ENCODE measurements at regions not wholly inside any gene's neighbourhood (a gene's known extent, or its start where the extent isn't known, plus 50 kb on each side); places are given as distances from the start of the nearest gene placed in this dataset.

GRCh38 chr12:115394496-115395220, 710.7 kb upstream of the TBX3 start:
- no peaks in the 10 kb centered on the region for H3K36me3 ChIP-seq (replicated peaks in 1 of 2; ENCODE audit: control insufficient read depth in 1 of 2, insufficient read depth in 2 of 2, low read length in 1 of 2)
- H3F3A ChIP-seq (replicated peaks; ENCODE audit: insufficient read depth), result no peaks in the 10 kb centered on the region
- H3K4me3 ChIP-seq (ENCODE audit: low read depth in 2 of 2, low read length in 1 of 2), result no peak overlapping the region
- H3K9me2 ChIP-seq, result no peaks in the 10 kb centered on the region
- no peaks in the 10 kb centered on the region for H3K27me3 ChIP-seq (ENCODE audit: insufficient read depth)
- H3K4me2 ChIP-seq, result no peak overlapping the region
- H2AFZ ChIP-seq (ENCODE audit: low read depth), result no peak overlapping the region
- no peaks in the 10 kb centered on the region for H3K79me2 ChIP-seq (ENCODE audit: insufficient read depth)
- H3K9me3 ChIP-seq, result no peaks in the 10 kb centered on the region
- ChIA-PET CTCF (interaction anchor here (0.8 kb wide), 1 partner anchor 60 kb away, joined by 4 read pairs; no protein-coding TSS in a partner anchor), POLR2A (interaction anchor here (0.5 to 1.2 kb wide), 2 partner anchors 16 to 710 kb away, joined by 3 read pairs; no protein-coding TSS in a partner anchor)
- no peaks in the 10 kb centered on the region for H4K20me1 ChIP-seq (ENCODE audit: insufficient read depth)
- TF ChIP-seq RAD21 (IDR thresholded peaks at IDR 0.05; ENCODE audit: low read length), result no peak
- TF ChIP-seq FOXM1 (IDR thresholded peaks at IDR 0.05; ENCODE audit: low read depth), result no peak
- no peak for TF ChIP-seq RFX5 (IDR thresholded peaks at IDR 0.05; ENCODE audit: low read length)
- TF ChIP-seq, protein P1, sequence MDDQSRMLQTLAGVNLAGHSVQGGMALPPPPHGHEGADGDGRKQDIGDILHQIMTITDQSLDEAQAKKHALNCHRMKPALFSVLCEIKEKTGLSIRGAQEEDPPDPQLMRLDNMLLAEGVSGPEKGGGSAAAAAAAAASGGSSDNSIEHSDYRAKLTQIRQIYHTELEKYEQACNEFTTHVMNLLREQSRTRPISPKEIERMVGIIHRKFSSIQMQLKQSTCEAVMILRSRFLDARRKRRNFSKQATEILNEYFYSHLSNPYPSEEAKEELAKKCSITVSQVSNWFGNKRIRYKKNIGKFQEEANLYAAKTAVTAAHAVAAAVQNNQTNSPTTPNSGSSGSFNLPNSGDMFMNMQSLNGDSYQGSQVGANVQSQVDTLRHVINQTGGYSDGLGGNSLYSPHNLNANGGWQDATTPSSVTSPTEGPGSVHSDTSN (IDR thresholded peaks at IDR 0.05), result no peak
- TF ChIP-seq EZH2phosphoT487 (IDR thresholded peaks at IDR 0.05; ENCODE audit: borderline replicate concordance, low read depth), result no peak
- H3K9ac ChIP-seq, result no peak overlapping the region
- DNase-seq, result no peak
- H3K4me1 ChIP-seq (ENCODE audit: control insufficient read depth in 1 of 2, insufficient read depth in 2 of 2, low read depth in 1 of 2, low read length in 1 of 2), result no peaks in the 10 kb centered on the region; a peak in 1 of 4 replicates
- WGBS (ENCODE audit: low lambda C conversion rate), result 56% methylated on average over 5 of the region's 5 CpGs
- no peak overlapping the region for H3K27ac ChIP-seq (ENCODE audit: low read depth in 2 of 2, low read length in 1 of 2)

DNA sequence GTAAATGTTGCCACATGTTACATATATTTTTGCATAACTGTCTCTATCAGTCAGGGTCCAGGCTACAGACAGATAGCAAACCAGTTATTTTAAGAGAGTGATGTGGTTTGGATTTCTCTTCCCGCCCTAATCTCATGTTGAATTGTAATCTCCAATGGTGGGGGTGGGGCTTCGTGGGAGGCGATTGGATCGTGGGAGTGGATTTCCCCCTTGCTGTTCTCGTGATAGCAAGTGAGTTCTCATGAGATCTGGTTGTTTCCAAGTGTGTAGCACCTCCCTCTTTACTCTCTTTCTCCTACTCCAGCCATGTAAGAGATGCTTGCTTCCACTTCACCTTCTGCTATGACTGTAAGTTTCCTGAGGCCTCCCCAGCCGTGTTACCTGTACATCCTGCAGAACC, 704.2 kb upstream of the TBX3 start:
- H3K9me3 ChIP-seq, result no peaks in the 10 kb centered on the region
- DNase-seq, result no peak
- no peaks in the 10 kb centered on the region for H3K36me3 ChIP-seq (replicated peaks in 1 of 2; ENCODE audit: control insufficient read depth in 1 of 2, insufficient read depth in 2 of 2, low read length in 1 of 2)
- no peaks in the 10 kb centered on the region for H3K9me2 ChIP-seq
- H3K79me2 ChIP-seq (ENCODE audit: insufficient read depth), result no peaks in the 10 kb centered on the region
- no peaks in the 10 kb centered on the region for H4K20me1 ChIP-seq (ENCODE audit: insufficient read depth)
- no peak overlapping the region for H3K4me2 ChIP-seq
- H3K27ac ChIP-seq (ENCODE audit: low read depth in 2 of 2, low read length in 1 of 2), result no peak overlapping the region
- no peaks in the 10 kb centered on the region for H3K4me1 ChIP-seq (ENCODE audit: control insufficient read depth in 1 of 2, insufficient read depth in 2 of 2, low read depth in 1 of 2, low read length in 1 of 2)
- H2AFZ ChIP-seq (ENCODE audit: low read depth), result no peak overlapping the region
- H3K27me3 ChIP-seq (ENCODE audit: insufficient read depth), result no peaks in the 10 kb centered on the region
- no peaks in the 10 kb centered on the region for H3F3A ChIP-seq (replicated peaks; ENCODE audit: insufficient read depth)
- CTCF ChIA-PET, result no interaction called here
- H3K9ac ChIP-seq, result no peak overlapping the region
- no peak overlapping the region for H3K4me3 ChIP-seq (ENCODE audit: low read depth in 2 of 2, low read length in 1 of 2)
- TF ChIP-seq, protein P2, sequence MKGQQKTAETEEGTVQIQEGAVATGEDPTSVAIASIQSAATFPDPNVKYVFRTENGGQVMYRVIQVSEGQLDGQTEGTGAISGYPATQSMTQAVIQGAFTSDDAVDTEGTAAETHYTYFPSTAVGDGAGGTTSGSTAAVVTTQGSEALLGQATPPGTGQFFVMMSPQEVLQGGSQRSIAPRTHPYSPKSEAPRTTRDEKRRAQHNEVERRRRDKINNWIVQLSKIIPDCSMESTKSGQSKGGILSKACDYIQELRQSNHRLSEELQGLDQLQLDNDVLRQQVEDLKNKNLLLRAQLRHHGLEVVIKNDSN (IDR thresholded peaks at IDR 0.05; ENCODE audit: borderline replicate concordance, low read depth), result no peak
- no peak for TF ChIP-seq CHD2 (IDR thresholded peaks at IDR 0.05; ENCODE audit: low read length, partially characterized antibody)
- TF ChIP-seq, protein P1 (IDR thresholded peaks at IDR 0.05), result no peak
- no peak for TF ChIP-seq NRF1 (IDR thresholded peaks at IDR 0.05; ENCODE audit: low read depth, low read length)
- TF ChIP-seq GATA2 (CRISPR knock-in tag; IDR thresholded peaks at IDR 0.05), result no peak
- no peak for TF ChIP-seq MAX (IDR thresholded peaks at IDR 0.05; ENCODE audit: low read depth)
- TF ChIP-seq FOSL2 (IDR thresholded peaks at IDR 0.05; ENCODE audit: borderline replicate concordance, low read depth), result no peak
- TF ChIP-seq ELF1 (IDR thresholded peaks at IDR 0.05), result no peak
- no peak for TF ChIP-seq RFX5 (IDR thresholded peaks at IDR 0.05; ENCODE audit: low read length)
- TF ChIP-seq TEAD4 (IDR thresholded peaks at IDR 0.05; ENCODE audit: borderline replicate concordance, insufficient read depth), result no peak
- no peak for TF ChIP-seq POLR2AphosphoS5 (IDR thresholded peaks at IDR 0.05; ENCODE audit: low read depth, low read length)
- POLR2A ChIA-PET, result no interaction called here
- WGBS (ENCODE audit: low lambda C conversion rate), result 68% methylated on average over 6 of the region's 6 CpGs

Measured in SK-N-SH (cell line).